Dermis microvascular lymphatic vessel endothelial cell (primary cell): ENCODE measurements at regions not wholly inside any gene's neighbourhood (a gene's known extent, or its start where the extent isn't known, plus 50 kb on each side); places are given as distances from the start of the nearest gene placed in this dataset.
"Not testable (repeated sequence)": the region's sequence is repeated elsewhere in the genome, so short reads cannot be mapped to it uniquely, and the experiment has no call there.

Experiments
- DNase-seq, 2 donors: peaks; one replicate each; pipeline versions ENCODE4 v3.0.0 to v3.0.0-alpha.2; 2010; ENCODE audit warnings: low read depth in 2 of 2

DNA sequence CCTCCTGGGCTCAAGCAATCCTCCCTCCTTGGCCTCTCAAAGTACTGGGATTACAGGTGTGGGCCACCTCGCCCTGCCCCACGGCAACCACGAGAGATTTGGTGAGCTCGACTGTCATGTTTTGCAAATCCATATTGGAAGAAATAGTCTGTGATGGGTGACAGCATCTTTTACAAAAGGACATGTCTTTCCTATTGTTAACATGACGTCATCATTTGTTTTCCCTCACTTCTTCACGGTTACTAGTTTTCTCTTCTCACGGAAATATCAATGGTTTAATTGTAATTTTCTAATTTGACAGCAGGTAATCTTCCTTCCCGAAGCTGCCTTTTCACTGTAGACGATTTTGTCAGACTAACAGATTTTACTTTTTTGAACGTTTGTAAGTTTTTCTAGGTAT lies 110.8 kb upstream of the GREM2 start:
- DNase-seq, result no peak

DNA sequence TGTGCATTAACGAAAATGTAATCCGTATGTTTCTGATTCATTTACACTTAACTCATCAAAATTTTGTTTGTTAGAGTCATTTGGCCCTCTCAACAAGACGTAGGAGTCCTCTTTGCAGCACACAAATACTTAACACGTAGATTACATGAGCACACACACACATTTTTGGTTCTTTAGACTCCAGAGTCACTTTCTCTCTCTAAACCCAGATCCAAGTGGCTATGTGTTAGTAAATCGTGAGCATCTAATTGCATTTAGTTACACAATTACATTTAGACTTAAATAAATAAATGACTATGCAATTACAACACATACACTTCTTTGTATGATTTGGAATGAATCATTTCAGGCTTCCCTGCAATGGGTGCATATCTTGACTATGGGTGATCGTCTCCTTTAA lies 109.0 kb upstream of the GREM2 start:
- no peak for DNase-seq

DNA sequence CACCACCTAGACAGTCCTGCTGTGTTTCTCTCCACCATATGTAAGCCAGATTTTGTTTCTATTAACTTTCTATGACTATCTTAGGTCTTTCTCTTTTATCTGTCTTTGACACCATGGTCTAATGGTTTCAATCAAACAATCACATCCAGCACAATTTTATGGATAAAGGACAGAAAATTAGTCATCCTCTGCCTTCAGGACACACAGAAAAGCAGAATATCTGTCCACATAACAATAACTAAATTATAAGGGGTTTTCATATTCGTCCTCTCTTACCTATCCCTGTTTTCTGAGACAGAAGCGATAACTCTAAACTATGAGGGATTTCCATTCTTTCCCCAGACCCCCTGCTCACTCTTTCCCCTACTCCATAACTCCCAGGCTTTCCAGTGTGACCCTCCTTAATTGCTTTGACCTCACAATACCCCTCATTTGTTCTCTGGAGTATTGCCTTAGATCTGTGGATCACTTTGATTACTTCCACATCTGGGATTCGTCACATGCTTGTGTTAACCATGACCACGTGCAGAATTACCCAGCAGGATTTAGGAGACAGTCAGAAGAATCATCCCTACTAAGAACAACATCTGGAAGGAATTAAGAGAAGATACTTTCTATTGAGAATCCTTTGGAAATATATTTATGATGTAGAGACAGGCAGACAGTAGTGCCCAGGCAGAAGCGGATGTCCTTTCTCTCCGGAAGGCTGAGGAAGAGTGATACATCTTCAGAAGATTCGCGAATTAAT lies 108.2 kb upstream of the GREM2 start:
- no peak for DNase-seq

DNA sequence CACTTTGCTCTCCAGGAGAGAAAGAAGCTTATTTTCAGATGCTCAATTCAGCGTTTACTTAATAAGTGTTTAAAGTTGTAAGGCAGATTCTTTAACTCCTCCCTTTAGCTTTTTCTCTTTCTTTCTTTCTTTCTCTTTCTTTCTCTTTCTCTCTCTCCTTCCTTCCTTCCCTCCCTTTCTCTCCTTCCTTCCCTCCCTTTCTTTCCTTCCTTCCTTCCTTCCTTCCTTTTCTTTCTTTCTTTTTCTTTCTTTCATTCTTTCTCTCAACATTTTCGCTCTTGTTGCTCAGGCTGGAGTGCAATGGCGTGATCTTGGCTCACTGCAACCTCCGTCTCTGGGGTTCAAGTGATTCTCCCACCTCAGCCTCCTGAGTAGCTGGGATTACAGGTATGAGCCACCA lies 104.6 kb upstream of the GREM2 start:
- not testable (repeated sequence) for DNase-seq

DNA sequence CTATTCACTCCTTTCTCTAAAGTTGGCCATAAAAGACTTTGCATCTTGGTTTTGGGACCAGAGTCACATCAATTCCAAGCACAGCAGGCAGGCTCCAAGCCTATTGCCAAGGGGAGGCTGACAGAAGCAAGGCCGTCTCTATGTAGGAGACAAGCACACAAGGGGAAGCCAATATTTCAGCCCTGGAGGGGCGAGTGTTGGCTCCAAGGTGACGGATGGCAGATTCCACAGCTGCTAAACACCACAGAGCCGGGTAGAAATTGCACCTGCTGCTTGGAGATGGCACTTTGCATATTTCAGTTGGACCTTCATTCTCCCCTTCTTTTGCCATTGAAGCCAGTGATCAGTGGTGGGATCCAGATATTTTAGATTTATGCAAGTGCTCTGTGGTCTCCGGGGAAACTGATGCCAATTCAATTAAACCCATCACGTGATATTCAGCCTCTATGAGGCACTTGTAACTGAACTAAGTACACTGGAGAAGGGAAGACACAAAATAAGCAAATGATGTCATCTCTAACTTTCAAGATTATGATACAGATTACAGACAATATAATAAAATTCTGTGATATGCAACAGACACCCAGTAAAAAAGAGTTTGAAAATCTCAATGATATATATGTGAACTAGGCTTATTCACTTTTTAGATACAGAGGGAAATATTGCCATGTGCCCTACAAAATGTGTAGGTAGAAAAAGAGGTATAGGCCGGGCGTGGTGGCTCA lies 102.8 kb upstream of the GREM2 start:
- DNase-seq, result no peak

DNA sequence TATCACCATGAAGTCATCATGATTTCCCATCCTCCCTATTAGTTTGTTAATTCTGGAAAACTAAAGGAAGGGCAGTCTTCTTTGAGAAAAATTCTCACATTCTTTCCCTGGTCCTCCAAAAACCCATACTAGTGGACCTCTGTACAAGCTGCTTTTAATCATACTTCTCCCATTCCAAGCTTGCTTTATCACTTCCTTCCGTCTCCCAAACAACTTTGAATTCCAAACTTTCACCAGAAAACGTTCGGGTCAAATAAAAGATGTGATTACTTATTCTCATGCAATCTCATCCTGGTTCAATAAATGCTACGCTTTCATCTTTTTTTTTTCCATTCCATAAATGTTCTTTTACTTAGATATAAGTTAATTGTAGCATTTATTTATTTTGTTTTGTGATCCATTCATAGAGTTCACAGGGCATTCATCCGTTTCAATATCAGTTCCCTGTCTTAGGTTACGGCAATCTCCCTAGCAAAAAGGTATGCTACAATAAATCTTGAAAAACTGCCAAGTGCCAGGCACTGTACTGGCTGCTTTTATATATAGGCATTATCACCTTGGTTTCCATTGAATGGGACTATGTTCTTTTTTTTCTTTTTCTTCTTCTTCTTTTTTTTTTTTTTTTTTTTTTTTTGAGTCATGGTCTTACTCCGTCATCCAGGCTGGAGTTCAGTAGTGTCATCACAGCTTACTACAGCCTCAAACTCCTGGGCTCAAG lies 100.2 kb upstream of the GREM2 start:
- no peak for DNase-seq

DNA sequence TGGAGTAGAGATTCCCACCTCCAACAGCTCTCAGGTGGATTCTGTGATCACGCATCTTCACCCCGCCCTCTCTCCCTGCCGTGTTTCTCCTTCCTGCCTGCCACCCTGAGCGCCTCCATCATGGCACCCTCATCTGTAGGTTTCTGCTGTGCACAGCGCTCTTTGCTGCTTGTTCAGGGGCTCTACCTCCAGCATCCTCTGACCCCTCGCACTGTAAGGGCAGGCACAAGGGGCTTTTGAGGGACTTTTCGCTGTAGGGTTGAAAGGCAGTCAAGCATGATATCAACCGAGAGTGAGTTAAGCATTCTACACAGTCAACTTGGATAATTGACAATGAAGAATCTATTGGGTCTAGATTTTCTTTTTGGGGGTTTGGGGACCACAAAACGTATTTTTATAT lies 99.1 kb upstream of the GREM2 start:
- DNase-seq, result no peak

DNA sequence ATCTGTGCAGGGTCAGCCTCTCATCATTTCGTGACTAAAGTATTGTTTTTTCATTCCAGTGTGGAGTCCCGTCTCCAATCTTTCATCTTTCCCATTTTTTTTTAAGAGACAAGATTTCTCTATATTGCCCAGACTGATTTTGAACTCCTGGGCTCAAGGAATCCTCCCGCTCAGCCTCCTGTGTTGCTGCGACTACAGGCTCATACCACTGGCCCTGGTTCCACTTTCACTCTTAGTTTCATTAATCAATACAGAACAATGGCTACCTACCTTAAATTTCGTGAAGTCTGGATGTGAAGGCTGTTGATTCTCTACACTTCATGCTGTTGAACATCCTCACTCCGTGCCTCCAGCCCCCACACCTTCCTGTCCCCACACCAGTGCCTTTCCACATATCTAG lies 97.7 kb upstream of the GREM2 start:
- DNase-seq, result no peak

DNA sequence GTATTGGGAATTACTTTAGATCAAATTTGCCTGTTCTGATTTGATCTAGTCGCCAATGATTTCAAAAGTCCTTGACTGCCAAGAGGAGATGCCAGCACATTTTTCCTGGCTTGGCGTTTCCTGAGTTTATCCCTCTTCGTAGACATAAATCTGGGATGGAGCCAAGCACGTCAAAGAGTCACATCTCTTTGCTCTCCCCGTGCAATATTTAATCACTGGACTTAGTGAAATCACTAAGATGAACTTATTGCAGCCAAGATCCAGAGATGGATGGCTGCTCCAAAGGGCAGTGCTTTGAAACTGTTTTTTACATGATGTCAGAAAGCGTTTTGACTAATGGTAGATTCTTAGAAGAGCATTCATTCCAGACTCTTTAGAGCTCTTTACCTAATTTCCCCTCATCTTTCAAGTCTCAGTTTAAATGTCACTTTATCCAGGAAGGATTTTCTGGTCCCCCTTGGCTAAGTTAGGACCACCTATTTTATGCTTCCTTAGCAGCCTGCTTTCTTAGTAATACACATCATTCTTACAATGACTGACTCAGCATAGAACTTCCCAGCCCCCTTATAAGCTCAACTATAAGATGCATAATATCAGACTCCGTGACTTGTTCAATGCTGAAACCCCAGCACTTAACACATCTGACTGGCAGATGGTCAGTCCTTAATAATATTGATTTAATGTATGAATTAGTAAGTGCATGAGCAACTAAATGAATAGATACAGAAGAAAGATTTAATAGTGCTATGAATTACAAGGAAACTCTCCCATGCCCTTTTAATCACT lies 94.4 kb upstream of the GREM2 start:
- peak in 1 of 2 donors; percentile 8 for DNase-seq

DNA sequence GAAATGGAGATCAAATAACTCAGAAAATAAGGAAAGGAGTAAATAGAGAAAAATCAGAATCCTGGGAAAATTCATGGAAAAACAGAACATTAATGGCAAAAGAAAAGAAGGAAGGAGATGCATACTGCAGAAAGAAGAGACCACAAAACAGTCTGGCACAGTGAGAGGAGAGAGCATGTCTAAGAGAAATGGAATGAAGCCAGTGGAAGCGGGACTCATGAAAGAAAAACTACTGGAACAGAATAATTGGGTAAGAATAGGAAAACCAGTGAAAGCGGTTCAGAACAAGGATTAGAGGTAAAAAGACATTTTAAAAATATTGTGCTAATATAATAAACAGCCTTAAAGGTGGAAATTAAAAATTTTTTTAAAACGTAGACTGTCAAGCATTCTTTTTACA lies 93.6 kb upstream of the GREM2 start:
- DNase-seq, result no peak

DNA sequence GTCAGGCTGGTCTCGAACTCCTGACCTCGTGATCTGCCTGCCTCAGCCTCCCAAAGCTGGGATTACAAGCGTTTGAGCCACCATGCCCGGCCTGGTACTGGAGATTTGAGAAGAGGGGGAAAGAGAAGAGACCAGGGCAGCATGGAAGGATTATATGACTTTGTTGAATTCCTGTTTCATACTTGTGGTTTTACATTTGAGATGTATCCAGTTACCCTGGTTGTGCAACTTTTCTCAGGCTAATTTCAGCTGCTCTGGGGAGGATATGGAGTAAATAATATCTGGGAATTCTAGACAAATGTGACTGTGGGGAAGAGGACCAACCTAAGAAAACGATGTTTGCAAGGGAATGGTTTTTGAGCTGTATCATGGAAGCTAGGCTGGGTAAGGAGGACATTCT lies 89.5 kb upstream of the GREM2 start:
- DNase-seq, result no peak

DNA sequence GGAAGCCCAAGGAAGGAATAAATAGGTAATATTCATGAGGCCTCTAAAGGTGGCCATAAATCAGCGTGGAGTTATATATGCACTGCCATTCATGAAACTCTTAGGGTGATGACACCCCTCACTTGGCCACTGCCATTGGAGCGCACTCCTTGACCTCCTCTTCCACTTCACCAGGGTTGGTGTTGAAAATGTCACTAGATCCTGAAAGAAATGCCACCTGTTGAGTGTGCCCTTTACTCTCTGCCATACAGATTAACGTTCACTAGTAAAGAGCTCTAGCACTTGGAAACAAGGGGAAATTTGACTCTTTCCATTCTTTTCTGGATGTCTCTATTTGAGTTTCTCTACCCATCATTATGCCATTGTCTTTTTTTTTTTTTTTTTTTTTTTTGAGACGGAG lies 83.5 kb upstream of the GREM2 start:
- DNase-seq, result no peak

DNA sequence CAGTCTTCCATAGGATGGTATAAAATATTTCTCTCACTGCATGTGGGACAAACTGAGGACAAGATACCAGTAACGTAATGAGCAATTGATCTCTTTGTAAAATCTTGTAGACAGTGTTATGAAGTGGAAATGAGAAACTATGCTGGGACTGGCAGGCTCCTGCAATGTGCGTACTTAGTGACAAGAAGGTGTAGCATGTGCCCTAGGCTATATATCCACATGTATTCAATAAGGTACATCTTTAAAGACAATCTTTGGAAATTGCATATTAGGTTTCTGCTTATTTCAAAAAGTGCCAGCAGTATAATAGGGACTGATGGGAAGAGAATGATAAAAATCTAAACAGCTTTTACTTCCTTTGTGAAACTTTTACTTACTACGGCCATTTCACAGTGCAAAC lies 81.9 kb upstream of the GREM2 start:
- no peak for DNase-seq

DNA sequence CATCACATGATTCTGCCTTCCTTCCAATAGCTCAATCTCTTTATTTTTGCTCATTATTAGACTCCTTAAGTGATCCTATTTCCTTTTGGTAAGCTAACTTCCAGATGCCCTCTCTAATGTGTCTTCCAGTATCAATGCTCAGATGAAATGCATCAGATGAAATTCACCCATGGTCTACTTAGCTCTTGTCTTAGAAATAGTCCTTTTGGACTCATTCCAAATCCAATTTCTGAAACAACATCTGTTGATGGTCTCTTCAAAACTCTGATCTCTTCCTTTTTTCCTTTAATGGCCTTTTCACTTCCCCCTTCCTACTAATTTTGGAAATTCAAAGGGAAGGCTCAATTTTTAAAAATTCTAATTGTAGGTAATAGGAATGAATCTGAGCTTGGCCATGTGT lies 81.1 kb upstream of the GREM2 start:
- no peak for DNase-seq

DNA sequence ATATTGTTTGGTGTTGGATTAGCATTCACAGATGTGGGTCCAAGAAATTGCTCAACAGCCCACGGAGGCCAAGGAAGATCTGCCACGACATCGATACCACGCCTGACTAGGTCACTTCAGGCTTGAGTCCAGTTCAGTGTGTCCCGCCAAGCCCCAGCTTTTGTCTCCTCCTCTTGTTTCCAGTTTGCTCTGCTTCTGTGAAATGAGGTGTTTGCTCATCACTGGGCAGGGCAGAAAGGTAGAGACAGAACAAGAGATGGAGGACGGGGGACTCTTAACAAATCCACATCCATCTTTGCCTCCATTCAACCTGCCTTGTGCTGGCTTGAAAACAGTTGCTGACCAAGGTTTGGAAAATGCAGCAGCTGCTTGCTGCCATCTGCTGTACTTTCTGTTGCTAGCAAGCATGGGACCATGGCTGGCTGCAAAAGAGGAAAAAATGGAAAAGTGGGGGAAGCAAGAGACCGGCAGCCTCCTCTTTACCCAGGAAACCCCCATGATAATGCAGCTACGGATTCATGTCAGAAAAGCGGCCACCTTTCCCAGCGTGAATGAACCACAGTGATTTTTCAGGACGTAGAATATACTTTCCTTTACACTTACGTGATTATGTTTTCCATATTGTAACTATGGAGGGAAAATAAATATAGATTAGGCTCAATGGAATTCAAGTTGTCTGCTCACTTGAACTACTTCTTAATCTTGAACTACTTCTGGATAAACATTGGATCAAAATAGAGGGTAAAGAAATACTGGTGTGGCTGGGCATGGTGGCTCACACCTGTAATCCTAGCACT lies 80.2 kb upstream of the GREM2 start:
- peak in 1 of 2 donors; percentile 1 for DNase-seq

DNA sequence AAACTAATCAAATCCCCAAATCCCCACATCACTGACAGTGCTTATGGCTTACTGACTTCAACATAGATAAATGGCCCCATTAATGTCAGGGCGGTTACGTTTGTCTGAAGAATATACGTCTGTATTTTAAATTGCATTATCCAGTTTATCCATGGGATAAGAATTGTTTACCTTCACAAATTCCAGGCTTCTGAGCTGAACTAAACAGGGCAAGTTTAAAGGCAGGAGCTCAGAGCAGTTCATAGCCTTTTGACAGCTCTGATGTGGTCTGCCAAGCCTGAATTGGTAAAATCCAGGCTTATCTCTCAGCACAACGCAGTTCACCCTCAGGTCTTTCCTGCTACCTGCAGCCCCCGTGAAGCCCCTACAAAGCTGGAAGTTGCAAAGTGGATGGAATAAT lies 79.5 kb upstream of the GREM2 start:
- no peak for DNase-seq

DNA sequence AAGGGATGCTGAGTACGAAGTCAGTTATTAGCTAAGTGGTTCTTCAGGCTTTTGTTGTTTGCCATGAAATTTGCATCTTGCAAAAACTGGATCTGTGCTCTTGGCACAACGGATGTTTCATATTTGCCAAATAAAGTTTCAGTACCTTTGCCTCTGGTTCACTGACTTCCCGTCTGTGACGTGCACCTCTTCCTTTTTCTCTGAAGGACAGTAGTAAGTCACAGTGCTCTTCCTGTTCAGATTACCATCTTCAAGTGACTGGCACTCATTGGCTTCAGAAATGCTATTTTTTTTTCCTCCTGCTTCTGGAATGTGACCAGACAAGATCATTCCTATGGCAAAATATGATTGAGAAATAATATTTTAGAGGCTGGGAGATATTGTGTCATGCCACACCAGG lies 75.9 kb upstream of the GREM2 start:
- DNase-seq, result no peak

DNA sequence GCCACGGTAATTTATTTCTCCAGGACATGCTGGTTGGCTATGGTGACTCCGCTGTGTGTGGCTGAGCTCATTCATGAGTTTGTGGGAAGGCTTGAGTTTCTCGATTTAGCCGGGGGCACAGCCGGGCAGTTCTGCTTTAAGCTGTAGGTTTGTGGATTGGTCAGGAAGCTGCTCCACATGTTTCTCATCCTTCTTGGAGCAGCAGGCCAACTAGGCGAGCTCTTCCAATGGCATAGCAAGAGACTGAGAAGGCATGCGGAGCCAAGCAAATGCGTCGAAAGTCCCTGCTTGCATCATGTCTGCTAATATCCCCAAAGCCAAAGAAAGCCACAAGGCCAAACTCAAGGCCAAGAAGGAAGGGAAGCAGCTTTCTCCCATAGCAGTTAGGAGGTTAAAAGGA lies 71.6 kb upstream of the GREM2 start:
- DNase-seq, result no peak

DNA sequence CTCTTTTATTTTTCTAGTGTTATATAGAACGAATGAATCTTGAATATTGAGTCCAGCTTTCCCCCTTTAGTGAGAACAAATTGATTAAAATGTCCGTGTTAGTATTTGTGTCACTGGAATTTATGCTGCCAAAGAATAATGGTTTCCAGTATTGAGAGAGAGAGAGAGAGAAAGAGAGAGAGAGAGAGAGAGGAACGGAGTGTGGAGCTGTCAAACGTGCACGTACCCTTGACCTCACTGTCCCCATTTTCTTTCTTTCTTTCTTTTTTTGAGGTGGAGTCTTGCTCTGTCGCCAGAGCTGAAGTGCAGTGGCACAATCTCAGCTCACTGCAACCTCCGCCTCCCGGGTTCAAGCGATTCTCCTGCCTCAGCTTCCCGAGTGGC lies 70.9 kb upstream of the GREM2 start:
- DNase-seq, result no peak

DNA sequence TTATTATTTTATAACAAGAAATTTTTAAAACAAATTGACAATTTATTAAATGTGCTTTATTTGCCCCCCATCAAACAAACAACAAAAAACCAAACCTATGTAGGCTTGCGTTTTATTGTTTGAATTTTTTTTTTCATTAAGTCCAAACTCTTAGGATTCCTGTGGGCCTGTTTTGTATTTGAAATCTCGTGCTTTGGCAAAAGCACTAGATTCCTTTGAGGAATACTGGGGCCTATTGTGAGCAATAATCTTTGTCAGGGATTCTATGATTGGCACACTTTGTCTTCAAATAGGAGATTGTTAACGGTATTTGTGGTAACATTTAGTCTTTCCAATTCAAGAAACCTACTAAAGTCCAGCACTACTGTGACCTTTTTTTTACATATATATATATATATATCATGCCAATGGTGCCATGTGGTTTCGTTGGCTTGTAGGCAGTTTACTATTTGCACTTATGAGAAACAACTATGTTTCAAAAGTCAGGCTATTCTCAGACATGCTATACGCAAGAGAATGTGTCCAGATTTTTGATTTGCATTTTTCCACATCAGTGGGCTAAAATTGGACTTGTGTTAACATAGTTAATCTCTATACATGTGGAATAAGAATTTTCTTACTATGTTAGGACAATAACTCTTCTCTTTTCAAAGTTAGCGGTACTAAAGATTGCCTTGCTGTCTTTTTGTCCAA lies 70.4 kb upstream of the GREM2 start:
- DNase-seq, result no peak
